Gastrocnemius medialis (tissue), 4 donors: ENCODE measurements at regions not wholly inside any gene's neighbourhood (a gene's known extent, or its start where the extent isn't known, plus 50 kb on each side); places are given as distances from the start of the nearest gene placed in this dataset.

ENCODE experiments used
- ATAC-seq, 2 donors: fragments of 150-250 bp; one replicate each; pipeline ENCODE4 v1.9.1; 2016
- DNase-seq, 2 donors: peaks; one replicate each; pipeline ENCODE4 v3.0.0-alpha.2; 2019
- H3K27ac ChIP-seq, 4 donors: fragments of 200-600 bp; sonication (generic); 1 replicate in 1 of 4; 2 replicates in 3 of 4; pipeline ENCODE4 v1.5.1; 2016 to 2018; ENCODE audit warnings: mild to moderate bottlenecking in 2 of 4, moderate library complexity in 1 of 4
- H3K27me3 ChIP-seq, 3 donors: fragments of 200-600 bp; sonication (generic) in 2 of 3; 1 replicate in 1 of 3; 2 replicates in 2 of 3; pipeline versions ENCODE4 v1.5.1 to v1.6.0; 2016 to 2019; ENCODE audit warnings: mild to moderate bottlenecking in 1 of 3, moderate library complexity in 1 of 3
- H3K36me3 ChIP-seq, 2 donors: fragments of 200-600 bp; sonication (generic) in 1 of 2; one replicate each; pipeline ENCODE4 v1.5.1; 2017 to 2018
- H3K4me1 ChIP-seq, 2 donors: fragments of 200-600 bp; sonication (generic) in 1 of 2; one replicate each; pipeline ENCODE4 v1.5.1; 2016 to 2017; ENCODE audit warnings: mild to moderate bottlenecking in 2 of 2
- H3K4me3 ChIP-seq, 4 donors: fragments of 200-600 bp; sonication (generic) in 3 of 4; 1 replicate in 1 of 4; 2 replicates in 3 of 4; pipeline ENCODE4 v1.5.1; 2016 to 2019; ENCODE audit warnings: mild to moderate bottlenecking in 2 of 4
- H3K9me3 ChIP-seq, 3 donors: fragments of 200-600 bp; sonication (generic) in 2 of 3; 1 replicate in 1 of 3; 2 replicates in 2 of 3; pipeline ENCODE4 v1.5.1; 2016 to 2019
- CTCF ChIP-seq, 5 experiments: fragments of 450-650 bp in 3 of 5; fragments of 200-600 bp in 2 of 5; sonication (generic) in 2 of 5; IDR thresholded peaks in 4 of 5; conservative IDR thresholded peaks in 1 of 5; 1 replicate in 4 of 5; 2 replicates in 1 of 5; pipeline ENCODE4 v1.5.1; 2016 to 2019; ENCODE audit warnings: antibody characterized with exemption in 5 of 5, mild to moderate bottlenecking in 3 of 5, moderate library complexity in 3 of 5
- POLR2A ChIP-seq, 2 donors: fragments of 450-650 bp; IDR thresholded peaks; one replicate each; pipeline ENCODE4 v1.6.1; 2017; ENCODE audit warnings: antibody characterized with exemption in 2 of 2, mild to moderate bottlenecking in 2 of 2, moderate library complexity in 2 of 2
- in situ Hi-C, 4 donors: fragments of 200-750 bp; cut with MboI; loops; one replicate each; pipeline versions ENCODE4 v1.15.0 to v1.8.0; 2017; ENCODE audit warnings: low sequenced_read_pairs in 4 of 4
- intact Hi-C: fragments of 100-400 bp; cut with DNase I; formaldehyde crosslinking; loops from one replicate; pipeline ENCODE4 v1.15.1; 2023; ENCODE audit warnings: low total_unique reads

DNA sequence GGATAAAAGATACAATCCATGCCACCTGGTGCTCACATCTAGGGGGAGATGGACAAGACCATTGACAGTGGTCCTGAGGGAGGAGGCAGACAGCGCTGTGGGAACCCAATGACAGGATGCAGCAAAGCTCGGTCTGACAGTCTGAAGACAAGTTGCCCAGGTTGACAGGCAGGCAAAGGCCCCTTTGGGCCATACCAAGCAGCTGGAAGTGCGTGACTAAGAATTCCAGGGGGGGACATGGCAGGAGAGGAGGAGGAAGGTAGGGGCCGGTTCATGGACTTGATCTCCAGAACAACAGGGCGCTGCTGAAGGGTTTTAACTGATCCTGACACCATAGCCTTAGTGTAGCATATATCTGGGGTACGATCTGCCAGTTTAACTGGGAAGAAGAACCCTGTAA is 83.4 kb downstream of the RPLP1 start:
- intact Hi-C loops, result no loop called here

GRCh38 chr15:69536726-69537512 is 84.3 kb downstream of the RPLP1 start:
- DNase-seq (no peak), ATAC-seq (no peak)
- Histone ChIP-seq H3K36me3 (no peaks in the 10 kb centered on the region), H3K27ac (no peak overlapping the region), H3K4me1 (peaks cover 0 to 6% of the 10 kb centered on the region in 2 donors), H3K27me3 (no peaks in the 10 kb centered on the region), H3K9me3 (no peaks in the 10 kb centered on the region), H3K4me3 (no peak overlapping the region)
- no peak for TF ChIP-seq POLR2A (IDR thresholded peaks at IDR 0.05)
- no peak for TF ChIP-seq CTCF (IDR thresholded peaks at IDR 0.05 in 4 of 5, conservative IDR thresholded peaks at IDR 0.05 in 1 of 5)
- intact Hi-C loops, result no loop called here
- in situ Hi-C loops, result no loop called here

More for the DNA sequence above, 83.4 kb downstream of the RPLP1 start:
- ATAC-seq (no peak), DNase-seq (no peak)
- Histone ChIP-seq H3K4me3 (no peak overlapping the region), H3K4me1 (peaks cover 0 to 6% of the 10 kb centered on the region in 2 donors), H3K9me3 (no peaks in the 10 kb centered on the region), H3K27ac (no peak overlapping the region), H3K27me3 (no peaks in the 10 kb centered on the region), H3K36me3 (no peaks in the 10 kb centered on the region)
- TF ChIP-seq CTCF (IDR thresholded peaks at IDR 0.05 in 4 of 5, conservative IDR thresholded peaks at IDR 0.05 in 1 of 5) (no peak), POLR2A (IDR thresholded peaks at IDR 0.05) (no peak)
- in situ Hi-C loops, result no loop called here

DNA sequence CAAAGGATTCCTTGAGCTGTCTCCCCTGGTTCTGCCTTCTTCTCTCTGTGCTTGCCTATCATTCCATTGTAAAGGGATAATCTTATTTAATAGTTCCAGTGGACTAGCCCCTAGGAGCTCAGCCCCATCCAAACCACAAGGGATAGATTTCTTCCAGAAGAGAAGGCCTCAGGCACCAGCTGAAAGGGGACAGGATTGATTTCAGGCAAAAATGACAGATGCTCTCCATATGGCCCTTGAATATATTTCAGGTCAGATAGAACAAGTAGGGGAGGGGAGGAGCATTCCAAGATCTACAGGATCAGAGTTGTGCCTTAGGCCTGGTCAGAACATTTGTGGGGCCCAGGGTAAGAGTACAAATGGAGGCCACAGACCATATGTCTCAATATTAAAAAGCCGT is 85.3 kb downstream of the RPLP1 start:
- Histone ChIP-seq H3K27ac (no peak overlapping the region), H3K4me3 (no peak overlapping the region), H3K27me3 (no peaks in the 10 kb centered on the region), H3K4me1 (peaks cover 0 to 6% of the 10 kb centered on the region in 2 donors), H3K36me3 (no peaks in the 10 kb centered on the region), H3K9me3 (no peaks in the 10 kb centered on the region)
- DNase-seq (no peak), ATAC-seq (no peak)
- intact Hi-C loops (no loop called here), in situ Hi-C loops (no loop called here)
- no peak for TF ChIP-seq POLR2A (IDR thresholded peaks at IDR 0.05)
- no peak for TF ChIP-seq CTCF (IDR thresholded peaks at IDR 0.05 in 4 of 5, conservative IDR thresholded peaks at IDR 0.05 in 1 of 5)

DNA sequence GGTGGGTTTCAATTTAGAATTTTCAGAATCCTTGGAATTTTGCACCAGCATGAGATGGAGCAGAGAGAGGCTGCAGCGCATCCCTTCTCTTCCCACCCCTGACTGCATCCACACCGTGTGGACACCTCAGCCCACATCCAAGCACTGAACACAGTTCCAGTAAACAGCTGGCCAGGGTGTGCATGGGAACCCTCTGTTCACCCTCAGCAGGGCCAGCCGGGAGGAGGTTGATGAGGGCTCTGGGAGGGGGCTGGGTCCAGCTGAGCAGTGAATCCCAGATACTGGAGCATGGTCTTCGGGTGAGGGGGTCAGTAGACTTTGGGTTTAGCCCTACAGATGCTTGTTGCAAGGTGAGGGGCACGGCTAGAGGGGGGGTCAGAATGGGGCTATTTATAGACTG is 85.8 kb downstream of the RPLP1 start:
- intact Hi-C loops, result no loop called here
- in situ Hi-C loops, result no loop called here
- no peak for ATAC-seq
- no peaks in the 10 kb centered on the region for H3K27me3 ChIP-seq
- H3K4me1 ChIP-seq, result peaks cover 0 to 6% of the 10 kb centered on the region in 2 donors
- DNase-seq, result no peak
- no peak overlapping the region for H3K4me3 ChIP-seq
- no peak overlapping the region for H3K27ac ChIP-seq
- TF ChIP-seq POLR2A (IDR thresholded peaks at IDR 0.05), result no peak
- TF ChIP-seq CTCF (IDR thresholded peaks at IDR 0.05 in 4 of 5, conservative IDR thresholded peaks at IDR 0.05 in 1 of 5), result no peak
- no peaks in the 10 kb centered on the region for H3K36me3 ChIP-seq
- no peaks in the 10 kb centered on the region for H3K9me3 ChIP-seq

GRCh38 chr15:69539345-69539744 is 86.7 kb downstream of the RPLP1 start:
- ATAC-seq (no peak), DNase-seq (no peak)
- Histone ChIP-seq H3K4me3 (no peak overlapping the region), H3K4me1 (peaks cover 0 to 6% of the 10 kb centered on the region in 2 donors), H3K36me3 (no peaks in the 10 kb centered on the region), H3K27me3 (no peaks in the 10 kb centered on the region), H3K27ac (no peak overlapping the region), H3K9me3 (no peaks in the 10 kb centered on the region)
- in situ Hi-C loops (no loop called here), intact Hi-C loops (no loop called here)
- TF ChIP-seq POLR2A (IDR thresholded peaks at IDR 0.05) (no peak), CTCF (IDR thresholded peaks at IDR 0.05 in 4 of 5, conservative IDR thresholded peaks at IDR 0.05 in 1 of 5) (no peak)
